Activated B cell treated with CpG ODN at 0.5 μM for 24 hours (primary cell): ENCODE measurements at regions not wholly inside any gene's neighbourhood (a gene's known extent, or its start where the extent isn't known, plus 50 kb on each side); places are given as distances from the start of the nearest gene placed in this dataset.

Source experiments
- ATAC-seq: fragments of 200-7000 bp; cut with Tn5 transposase; one replicate; pipeline ENCODE4 v1.10.0; 2021; ENCODE audit warnings: low read depth, mild to moderate bottlenecking, moderate library complexity
- CTCF ChIA-PET: fragments of 350-600 bp; sonication (Branson Sonifier 250); formaldehyde crosslinking; loops from one replicate; lab custom pipeline; 2021; ENCODE audit warnings: antibody characterized with exemption; lab: Charles Lee
- POLR2A ChIA-PET: fragments of 350-600 bp; sonication (Branson Sonifier 250); formaldehyde crosslinking; loops from one replicate; lab custom pipeline; 2021; ENCODE audit warnings: antibody characterized with exemption; lab: Charles Lee
- DNase-seq: peaks from one replicate; pipeline ENCODE4 v3.0.0; 2022
- H3K27ac Mint-ChIP-seq: one replicate; pipeline ENCODE4 v1.8.0; 2020; ENCODE audit warnings: mixed read lengths
- H3K27me3 Mint-ChIP-seq: one replicate; pipeline ENCODE4 v1.8.0; 2021; ENCODE audit warnings: mixed read lengths
- H3K36me3 Mint-ChIP-seq: one replicate; pipeline ENCODE4 v1.8.0; 2021; ENCODE audit warnings: low read depth, mixed read lengths
- H3K4me1 Mint-ChIP-seq: one replicate; pipeline ENCODE4 v1.8.0; 2021; ENCODE audit warnings: mixed read lengths
- H3K4me3 Mint-ChIP-seq: one replicate; pipeline ENCODE4 v1.8.0; 2020; ENCODE audit warnings: mild to moderate bottlenecking, mixed read lengths
- H3K9me3 Mint-ChIP-seq: one replicate; pipeline ENCODE4 v1.8.0; 2020; ENCODE audit warnings: mixed read lengths
- intact Hi-C: fragments of 100-400 bp; cut with micrococcal nuclease; formaldehyde crosslinking; loops from one replicate; pipeline ENCODE4 v1.15.1; 2024
- TF ChIP-seq, protein P1 (sequence below): fragments of 200-600 bp; IDR thresholded peaks from one replicate; pipeline ENCODE4 v1.8.0; 2022; ENCODE audit warnings: antibody characterized with exemption, mild to moderate bottlenecking

GRCh38 chr12:91825999-91826398 lies 319.6 kb downstream of the BTG1 start:
- H3K27me3 Mint-ChIP-seq: no peaks in the 10 kb centered on the region
- CTCF ChIA-PET: interaction anchor here (2.7 kb wide), 1 partner anchor 14 kb away, joined by 9 read pairs; no protein-coding TSS in a partner anchor
- no peaks in the 10 kb centered on the region for H3K4me1 Mint-ChIP-seq
- ATAC-seq (no peak), DNase-seq (no peak)
- POLR2A ChIA-PET: interaction anchor here (0.5 kb wide), 1 partner anchor 285 kb away, joined by 5 read pairs; no protein-coding TSS in a partner anchor
- intact Hi-C loops: no loop called here
- TF ChIP-seq, protein P1, sequence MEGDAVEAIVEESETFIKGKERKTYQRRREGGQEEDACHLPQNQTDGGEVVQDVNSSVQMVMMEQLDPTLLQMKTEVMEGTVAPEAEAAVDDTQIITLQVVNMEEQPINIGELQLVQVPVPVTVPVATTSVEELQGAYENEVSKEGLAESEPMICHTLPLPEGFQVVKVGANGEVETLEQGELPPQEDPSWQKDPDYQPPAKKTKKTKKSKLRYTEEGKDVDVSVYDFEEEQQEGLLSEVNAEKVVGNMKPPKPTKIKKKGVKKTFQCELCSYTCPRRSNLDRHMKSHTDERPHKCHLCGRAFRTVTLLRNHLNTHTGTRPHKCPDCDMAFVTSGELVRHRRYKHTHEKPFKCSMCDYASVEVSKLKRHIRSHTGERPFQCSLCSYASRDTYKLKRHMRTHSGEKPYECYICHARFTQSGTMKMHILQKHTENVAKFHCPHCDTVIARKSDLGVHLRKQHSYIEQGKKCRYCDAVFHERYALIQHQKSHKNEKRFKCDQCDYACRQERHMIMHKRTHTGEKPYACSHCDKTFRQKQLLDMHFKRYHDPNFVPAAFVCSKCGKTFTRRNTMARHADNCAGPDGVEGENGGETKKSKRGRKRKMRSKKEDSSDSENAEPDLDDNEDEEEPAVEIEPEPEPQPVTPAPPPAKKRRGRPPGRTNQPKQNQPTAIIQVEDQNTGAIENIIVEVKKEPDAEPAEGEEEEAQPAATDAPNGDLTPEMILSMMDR: no peak
- no peaks in the 10 kb centered on the region for H3K9me3 Mint-ChIP-seq
- H3K27ac Mint-ChIP-seq: no peak overlapping the region
- no peaks in the 10 kb centered on the region for H3K36me3 Mint-ChIP-seq
- H3K4me3 Mint-ChIP-seq: no peak overlapping the region

GRCh38 chr12:91824991-91825390 lies 320.7 kb downstream of the BTG1 start:
- POLR2A ChIA-PET: no interaction called here
- intact Hi-C loops: no loop called here
- TF ChIP-seq, protein P1: no peak

DNA sequence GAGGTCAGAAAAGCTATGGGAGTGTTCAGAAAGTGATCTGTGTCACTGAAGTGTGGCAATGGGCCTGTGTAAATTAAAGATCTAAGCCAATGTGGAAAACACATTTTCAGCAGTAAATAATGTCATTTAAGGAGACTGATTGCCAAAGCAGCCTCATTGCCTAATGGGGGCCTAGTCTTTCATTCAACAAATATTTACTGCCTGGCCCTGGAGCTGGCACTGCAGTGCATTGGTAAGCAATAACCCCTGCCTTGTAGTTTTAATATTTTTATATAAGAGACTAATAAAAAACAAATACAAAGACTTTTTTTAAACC lies 326.6 kb downstream of the BTG1 start:
- ChIA-PET POLR2A (no interaction called here), CTCF (interaction anchor here (0.8 kb wide), 1 partner anchor 8 kb away, joined by 3 read pairs; no protein-coding TSS in a partner anchor)
- H3K27me3 Mint-ChIP-seq: no peaks in the 10 kb centered on the region
- no peak overlapping the region for H3K4me3 Mint-ChIP-seq
- H3K27ac Mint-ChIP-seq: no peak overlapping the region
- no peaks in the 10 kb centered on the region for H3K36me3 Mint-ChIP-seq
- H3K9me3 Mint-ChIP-seq: peaks cover 4% of the 10 kb centered on the region
- DNase-seq: no peak
- no peak for ATAC-seq
- intact Hi-C loops: no loop called here
- peaks cover 2% of the 10 kb centered on the region for H3K4me1 Mint-ChIP-seq
- TF ChIP-seq, protein P1: no peak

More at GRCh38 chr12:91824991-91825390, 320.7 kb downstream of the BTG1 start:
- H3K9me3 Mint-ChIP-seq: peaks cover 4% of the 10 kb centered on the region
- ATAC-seq: no peak
- no peaks in the 10 kb centered on the region for H3K4me1 Mint-ChIP-seq
- no peaks in the 10 kb centered on the region for H3K27me3 Mint-ChIP-seq
- DNase-seq: no peak
- no peak overlapping the region for H3K27ac Mint-ChIP-seq
- CTCF ChIA-PET: interaction anchor here (1.4 to 2.7 kb wide), 2 partner anchors 13 to 15 kb away, joined by 3 to 9 read pairs; no protein-coding TSS in a partner anchor
- H3K36me3 Mint-ChIP-seq: no peaks in the 10 kb centered on the region
- H3K4me3 Mint-ChIP-seq: no peak overlapping the region

DNA sequence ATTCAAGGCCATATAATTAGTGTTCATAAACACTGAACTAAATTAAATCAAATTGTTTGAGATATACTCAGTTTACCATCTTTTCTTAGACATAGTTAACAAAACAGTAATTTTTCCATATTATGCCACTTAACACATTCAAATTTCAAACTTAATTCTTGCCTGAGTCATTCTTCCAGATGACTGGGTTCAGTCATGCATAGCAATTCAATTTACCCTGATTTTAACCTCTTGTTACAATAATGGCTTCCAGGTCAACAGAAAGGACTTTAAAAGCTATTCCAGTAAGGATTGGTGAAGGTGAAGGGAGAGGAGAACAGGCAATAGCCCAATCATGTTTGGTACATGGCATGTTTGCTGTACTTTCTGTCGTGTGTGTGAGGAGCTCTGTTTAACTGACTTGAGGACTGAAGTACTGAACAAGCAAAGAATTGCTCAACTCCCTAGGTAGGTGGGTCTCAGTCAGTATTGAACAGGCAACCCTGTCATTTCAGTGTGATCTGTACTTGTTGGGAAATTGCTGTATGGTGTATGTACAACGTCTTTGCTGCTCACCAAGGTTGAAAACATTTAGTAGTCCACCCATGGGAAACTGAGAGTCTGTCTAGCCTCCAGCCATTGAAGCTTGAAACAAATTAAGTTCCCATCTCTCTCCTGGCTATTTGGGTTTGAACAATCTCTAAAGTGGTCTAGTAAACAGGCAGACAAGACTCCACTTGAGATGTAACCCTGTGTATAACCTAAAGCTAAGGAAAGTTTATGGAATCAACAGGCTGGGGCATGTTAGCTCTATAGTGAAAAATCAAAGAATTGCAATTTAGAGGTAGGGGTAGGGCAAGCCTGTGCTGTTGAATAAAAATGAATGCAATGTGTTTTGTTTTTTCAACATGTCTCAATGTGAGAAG lies 327.2 kb downstream of the BTG1 start:
- Mint-ChIP-seq H3K4me3 (no peak overlapping the region), H3K27me3 (no peaks in the 10 kb centered on the region), H3K9me3 (peaks cover 4% of the 10 kb centered on the region), H3K27ac (no peak overlapping the region), H3K4me1 (peaks cover 2% of the 10 kb centered on the region), H3K36me3 (no peaks in the 10 kb centered on the region)
- DNase-seq: no peak
- ATAC-seq: no peak
- TF ChIP-seq, protein P1: no peak
- POLR2A ChIA-PET: no interaction called here
- intact Hi-C loops: no loop called here
- CTCF ChIA-PET: no interaction called here

DNA sequence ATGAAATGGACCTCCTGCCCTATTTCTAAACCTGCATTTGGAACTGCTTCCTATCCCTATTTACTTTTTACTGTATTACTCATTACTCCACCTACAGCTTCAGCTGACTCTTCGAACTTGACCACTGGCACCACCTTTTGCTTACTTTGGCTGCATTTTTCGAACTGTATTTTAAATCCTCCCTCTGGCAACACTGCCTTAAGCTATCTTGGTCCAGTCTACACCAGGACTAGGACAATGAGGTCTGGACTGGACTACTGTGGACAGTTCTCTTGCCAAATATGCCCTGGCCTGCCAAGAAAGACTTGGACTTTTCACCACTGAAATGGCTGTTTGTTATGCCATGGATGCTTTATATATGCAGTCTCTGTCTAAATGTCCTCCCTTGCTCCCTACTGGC lies 328.1 kb downstream of the BTG1 start:
- no peak overlapping the region for H3K4me3 Mint-ChIP-seq
- H3K27me3 Mint-ChIP-seq: no peaks in the 10 kb centered on the region
- TF ChIP-seq, protein P1: no peak
- no peaks in the 10 kb centered on the region for H3K36me3 Mint-ChIP-seq
- no peak for ATAC-seq
- intact Hi-C loops: no loop called here
- DNase-seq: no peak
- peaks cover 2% of the 10 kb centered on the region for H3K4me1 Mint-ChIP-seq
- ChIA-PET CTCF (no interaction called here), POLR2A (no interaction called here)
- H3K9me3 Mint-ChIP-seq: peaks cover 4% of the 10 kb centered on the region
- H3K27ac Mint-ChIP-seq: no peak overlapping the region
